AG04449 (cell line): ENCODE measurements at regions not wholly inside any gene's neighbourhood (a gene's known extent, or its start where the extent isn't known, plus 50 kb on each side); places are given as distances from the start of the nearest gene placed in this dataset.

Experiments
- CTCF ChIA-PET: fragments of 350-600 bp; formaldehyde crosslinking; extraction: SDS; loops from one replicate; lab custom pipeline; 2021; ENCODE audit warnings: antibody characterized with exemption; lab: Yijun Ruan, JAX
- POLR2A ChIA-PET: fragments of 400-600, 350-600 bp; formaldehyde crosslinking; extraction: SDS; loops from one replicate; lab custom pipeline; 2020; ENCODE audit warnings: antibody characterized with exemption, inconsistent platforms; lab: Yijun Ruan, JAX
- DNase-seq: peaks from one replicate; pipeline ENCODE4 v3.0.0-alpha.2; 2010; ENCODE audit warnings: low read depth, low spot score
- H3K4me3 ChIP-seq: 2 replicates; pipeline ENCODE4 v1.5.1; 2011; ENCODE audit warnings: low read depth, mild to moderate bottlenecking, control low read depth, low read length
- TF ChIP-seq, protein P1 (sequence below): IDR thresholded peaks from one replicate; pipeline ENCODE4 v1.5.1; 2011; ENCODE audit warnings: mild to moderate bottlenecking, moderate library complexity, low read length, control low read depth, inconsistent platforms; ENCODE audit not compliant: insufficient read depth; ENCODE audit errors: missing control alignments

DNA sequence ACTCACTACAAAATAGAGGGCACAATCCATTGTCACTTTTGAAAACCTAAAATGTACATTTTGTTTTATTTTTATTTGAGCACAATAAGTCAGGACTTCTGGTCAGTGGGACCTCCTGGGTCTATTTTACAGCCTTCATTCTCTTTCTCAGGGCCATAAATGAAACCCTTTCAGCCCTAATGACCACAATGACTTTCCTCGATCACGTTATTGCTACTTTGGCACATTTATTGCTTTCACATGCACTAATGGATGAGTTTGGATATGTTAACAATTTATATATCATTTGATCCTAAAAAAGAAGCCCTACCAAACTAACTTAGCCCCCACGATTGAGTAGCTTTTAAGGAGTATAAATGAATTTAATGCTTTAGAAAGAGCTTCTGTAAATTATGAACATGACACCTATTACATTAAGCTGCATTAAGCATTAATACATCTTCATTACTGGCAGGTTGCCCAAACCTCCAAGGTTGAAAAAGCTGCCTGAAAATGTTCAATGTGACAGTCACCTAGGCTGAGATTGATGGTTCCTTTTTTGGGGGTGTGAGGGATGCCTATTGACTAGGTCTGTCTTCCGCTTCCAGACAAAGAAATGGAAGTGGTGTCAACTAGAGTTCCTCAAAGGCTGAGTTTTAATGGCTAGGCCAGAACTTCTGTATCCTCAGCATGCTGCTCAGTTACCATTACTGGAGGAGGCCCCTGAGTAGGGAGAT is 296.4 kb downstream of the GPAT3 start:
- no peak for DNase-seq
- CTCF ChIA-PET, result no interaction called here
- POLR2A ChIA-PET, result no interaction called here
- no peak overlapping the region for H3K4me3 ChIP-seq
- TF ChIP-seq, protein P1, sequence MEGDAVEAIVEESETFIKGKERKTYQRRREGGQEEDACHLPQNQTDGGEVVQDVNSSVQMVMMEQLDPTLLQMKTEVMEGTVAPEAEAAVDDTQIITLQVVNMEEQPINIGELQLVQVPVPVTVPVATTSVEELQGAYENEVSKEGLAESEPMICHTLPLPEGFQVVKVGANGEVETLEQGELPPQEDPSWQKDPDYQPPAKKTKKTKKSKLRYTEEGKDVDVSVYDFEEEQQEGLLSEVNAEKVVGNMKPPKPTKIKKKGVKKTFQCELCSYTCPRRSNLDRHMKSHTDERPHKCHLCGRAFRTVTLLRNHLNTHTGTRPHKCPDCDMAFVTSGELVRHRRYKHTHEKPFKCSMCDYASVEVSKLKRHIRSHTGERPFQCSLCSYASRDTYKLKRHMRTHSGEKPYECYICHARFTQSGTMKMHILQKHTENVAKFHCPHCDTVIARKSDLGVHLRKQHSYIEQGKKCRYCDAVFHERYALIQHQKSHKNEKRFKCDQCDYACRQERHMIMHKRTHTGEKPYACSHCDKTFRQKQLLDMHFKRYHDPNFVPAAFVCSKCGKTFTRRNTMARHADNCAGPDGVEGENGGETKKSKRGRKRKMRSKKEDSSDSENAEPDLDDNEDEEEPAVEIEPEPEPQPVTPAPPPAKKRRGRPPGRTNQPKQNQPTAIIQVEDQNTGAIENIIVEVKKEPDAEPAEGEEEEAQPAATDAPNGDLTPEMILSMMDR, result no peak

DNA sequence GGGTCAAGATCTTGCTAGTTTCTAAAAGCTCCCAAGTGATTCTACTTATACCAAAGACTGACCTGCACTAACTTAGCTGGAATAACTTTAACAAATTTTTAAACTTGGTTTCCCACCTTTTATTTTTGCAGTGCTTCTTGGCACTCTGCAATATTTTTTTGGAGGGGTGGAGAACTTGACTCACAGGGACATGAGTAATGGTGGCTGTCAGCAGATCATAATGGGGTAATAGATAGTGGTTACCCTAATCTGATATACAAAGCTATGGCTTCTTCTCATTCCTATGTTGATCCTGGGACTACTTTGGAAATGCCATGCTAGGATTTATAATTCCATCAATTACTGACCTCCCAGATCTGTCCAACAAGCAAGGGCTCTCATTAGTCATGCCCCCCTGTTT is 295.7 kb downstream of the GPAT3 start:
- no peak for DNase-seq
- TF ChIP-seq, protein P1, result no peak
- ChIA-PET CTCF (interaction anchor here (1.3 kb wide), 1 partner anchor 60 kb away, joined by 6 read pairs; no protein-coding TSS in a partner anchor), POLR2A (no interaction called here)
- H3K4me3 ChIP-seq, result no peak overlapping the region

DNA sequence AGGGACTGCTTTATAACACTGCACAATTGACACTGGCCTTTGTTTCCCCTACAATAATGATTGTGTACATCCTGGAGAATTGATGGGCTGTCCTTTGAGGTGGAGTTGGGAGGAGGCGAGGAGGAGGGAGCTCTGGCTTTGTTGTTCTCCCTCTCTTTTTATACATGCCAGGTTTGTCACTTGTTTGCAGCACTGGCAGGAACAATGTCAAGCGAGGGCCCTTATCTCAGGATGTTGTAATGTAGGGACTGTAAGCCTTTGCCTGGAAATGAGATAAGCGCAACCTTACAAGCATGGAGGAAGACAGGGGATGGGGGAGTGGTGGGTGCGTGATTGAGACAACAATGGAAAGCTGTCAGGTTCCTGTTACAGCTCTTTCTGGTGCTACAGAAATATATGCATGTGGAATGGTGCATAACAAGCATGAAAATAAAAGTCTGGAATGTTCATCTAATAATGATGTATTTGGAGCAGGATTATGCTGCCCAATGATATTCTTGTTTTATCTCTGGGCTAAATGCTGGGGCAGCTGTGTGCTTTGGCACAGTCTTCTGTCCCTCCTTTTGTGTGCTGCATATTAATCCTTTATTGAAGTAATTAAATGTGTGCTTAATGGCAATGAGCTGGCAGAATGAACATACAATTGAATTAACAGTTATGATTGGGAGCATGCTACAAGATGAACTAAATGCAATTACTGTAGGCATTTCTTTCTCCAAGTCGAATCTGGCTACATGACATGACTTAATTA is 294.4 kb downstream of the GPAT3 start:
- no peak overlapping the region for H3K4me3 ChIP-seq
- DNase-seq, result no peak
- TF ChIP-seq, protein P1, result no peak
- POLR2A ChIA-PET, result no interaction called here
- CTCF ChIA-PET, result interaction anchor here (1.0 to 1.3 kb wide), 2 partner anchors 22 to 59 kb away, joined by 3 to 6 read pairs; no protein-coding TSS in a partner anchor

DNA sequence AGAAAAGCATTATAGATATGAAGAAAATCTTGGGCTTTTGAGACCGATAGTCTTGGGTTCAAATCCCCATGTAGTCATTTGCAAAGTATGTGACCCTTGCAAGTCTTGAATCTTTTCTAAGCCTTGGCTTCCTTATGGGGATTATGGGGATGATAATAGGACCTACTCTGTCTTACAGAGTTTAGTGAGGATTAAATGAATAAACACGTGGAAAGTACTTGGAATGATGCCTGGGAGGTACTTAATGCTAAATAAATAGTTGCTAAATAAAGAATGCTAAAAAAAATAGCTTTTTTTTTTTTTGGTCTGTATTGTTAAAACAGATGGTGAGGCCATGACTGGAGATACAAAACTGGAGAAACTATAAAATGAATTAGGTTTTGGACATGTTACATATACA is 292.7 kb downstream of the GPAT3 start:
- ChIA-PET CTCF (no interaction called here), POLR2A (no interaction called here)
- TF ChIP-seq, protein P1, result no peak
- no peak overlapping the region for H3K4me3 ChIP-seq
- DNase-seq, result no peak

DNA sequence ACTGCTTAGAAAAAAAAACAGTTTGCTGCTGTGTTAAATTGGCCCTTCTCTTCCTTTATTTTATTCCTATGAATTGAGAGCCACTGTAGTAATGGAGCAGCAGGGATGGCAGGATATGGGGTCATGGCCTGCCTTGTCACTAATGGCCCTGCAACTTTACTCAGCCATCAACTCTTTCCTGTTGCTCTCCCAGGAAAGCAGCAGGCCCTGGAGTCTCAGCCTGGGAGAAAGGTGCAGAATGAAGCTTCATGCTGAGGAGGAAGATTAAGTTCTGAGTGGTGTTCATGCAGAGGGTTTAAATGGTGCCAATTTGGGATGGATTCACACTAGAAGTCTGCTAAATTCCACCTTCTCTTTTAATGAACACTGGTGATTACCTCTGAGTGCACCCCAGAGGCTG is 285.6 kb downstream of the GPAT3 start:
- TF ChIP-seq, protein P1, result no peak
- ChIA-PET POLR2A (no interaction called here), CTCF (no interaction called here)
- DNase-seq, result no peak
- H3K4me3 ChIP-seq, result no peak overlapping the region

DNA sequence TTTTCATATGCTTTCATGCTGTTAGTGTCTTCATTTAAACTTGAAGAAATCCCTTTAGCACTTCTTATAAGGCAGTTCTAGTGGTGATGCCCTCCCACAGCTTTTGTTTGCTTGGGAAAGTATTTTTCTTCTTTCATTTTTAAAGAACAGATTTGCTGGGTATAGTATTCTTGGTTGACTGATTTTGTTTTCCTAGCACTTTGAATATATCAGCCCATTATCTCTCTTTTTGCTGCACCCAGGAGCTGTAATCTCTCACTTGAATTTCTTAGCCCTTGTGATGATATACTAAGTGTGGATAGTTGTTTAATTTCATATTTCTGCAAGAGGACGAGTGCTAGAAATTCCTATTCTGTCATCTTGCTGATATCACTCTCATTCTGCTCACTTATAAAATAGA is 283.7 kb downstream of the GPAT3 start:
- H3K4me3 ChIP-seq, result no peak overlapping the region

More for the DNA sequence above, 283.7 kb downstream of the GPAT3 start:
- TF ChIP-seq, protein P1, result no peak
- DNase-seq, result no peak
- ChIA-PET CTCF (no interaction called here), POLR2A (no interaction called here)
